Activated CD8-positive, alpha-beta memory T cell treated with anti-CD3 and anti-CD28 coated beads for 4 hours (primary cell): ENCODE measurements at regions not wholly inside any gene's neighbourhood (a gene's known extent, or its start where the extent isn't known, plus 50 kb on each side); places are given as distances from the start of the nearest gene placed in this dataset.

ENCODE experiments used
- DNase-seq, 2 donors: peaks; one replicate each; pipeline ENCODE4 v3.0.0-alpha.2; 2020; ENCODE audit warnings: low read depth in 2 of 2

DNA sequence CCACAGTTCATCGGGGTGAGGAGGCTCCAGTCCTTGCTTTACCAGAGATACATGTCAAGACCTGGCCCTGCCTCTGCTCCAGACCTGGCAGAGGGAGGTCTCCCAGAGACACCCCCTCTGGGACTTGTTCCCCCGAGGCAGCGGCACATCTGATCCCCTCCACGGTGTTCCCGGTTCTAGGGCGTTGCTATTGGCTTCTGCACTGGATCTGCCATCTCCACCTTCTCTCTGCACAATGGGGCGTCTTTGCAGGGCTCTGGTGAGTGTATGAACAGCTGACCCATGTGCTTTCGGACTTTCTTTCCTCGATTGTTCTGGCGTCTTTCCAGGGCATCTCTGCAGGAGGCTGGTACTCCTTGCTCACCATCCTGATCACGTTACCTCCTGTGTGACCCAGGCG is 930.4 kb downstream of the TBC1D22A start:
- no peak for DNase-seq

DNA sequence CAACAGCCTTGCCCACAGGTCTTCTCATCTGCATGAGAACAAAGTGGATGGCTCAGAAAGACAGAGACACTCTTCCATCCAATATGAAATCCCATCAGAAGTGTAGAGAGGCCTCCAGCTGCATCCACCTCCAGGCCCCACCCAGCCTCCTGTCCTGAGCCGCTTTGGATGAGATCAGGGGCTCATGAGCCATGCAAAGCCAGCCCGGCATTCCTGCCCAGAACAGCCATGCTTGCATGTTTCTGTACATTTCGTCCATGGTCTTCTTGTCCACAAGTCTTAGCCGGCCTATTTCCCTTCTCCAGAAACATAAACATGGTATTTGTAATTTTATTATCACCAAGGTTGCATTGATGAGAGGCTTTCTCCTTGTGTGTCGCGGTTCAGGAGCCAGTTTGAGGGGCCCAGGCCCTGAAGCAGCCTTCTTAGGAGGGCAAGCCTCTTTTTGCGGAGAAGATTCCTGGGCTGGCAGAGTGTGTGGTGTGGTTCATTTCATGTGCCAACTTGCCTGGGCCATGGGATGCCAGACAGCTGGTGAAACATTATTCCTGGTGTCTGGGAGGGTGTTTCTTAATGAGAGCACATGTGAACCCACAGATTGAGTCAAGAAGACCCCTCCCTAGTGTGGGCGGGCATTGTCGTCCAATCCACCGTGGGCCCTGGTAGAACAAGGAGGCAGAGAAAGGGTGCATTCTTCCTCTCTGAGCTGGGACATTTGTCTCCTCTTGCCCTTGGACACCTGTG is 928.9 kb downstream of the TBC1D22A start:
- DNase-seq = no peak

DNA sequence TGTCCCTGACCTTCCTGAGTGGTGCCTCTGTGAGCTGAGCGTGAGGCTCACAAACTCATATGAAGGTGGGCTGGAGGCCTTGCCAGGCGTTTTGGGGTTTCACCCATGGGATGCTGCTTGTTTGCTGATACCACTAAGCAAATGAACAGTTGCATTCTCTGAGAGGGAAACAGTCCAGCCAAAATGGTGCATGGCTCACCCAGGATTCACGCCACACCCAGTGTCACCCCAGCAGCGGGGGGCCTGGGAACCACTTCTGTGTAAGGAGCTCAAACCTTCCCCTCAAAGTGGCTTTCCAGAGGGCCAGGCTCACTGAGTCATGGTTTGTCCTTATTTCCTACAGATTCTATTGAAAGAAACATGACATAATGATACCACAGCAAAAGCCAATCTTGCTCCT is 928.1 kb downstream of the TBC1D22A start:
- DNase-seq = no peak

DNA sequence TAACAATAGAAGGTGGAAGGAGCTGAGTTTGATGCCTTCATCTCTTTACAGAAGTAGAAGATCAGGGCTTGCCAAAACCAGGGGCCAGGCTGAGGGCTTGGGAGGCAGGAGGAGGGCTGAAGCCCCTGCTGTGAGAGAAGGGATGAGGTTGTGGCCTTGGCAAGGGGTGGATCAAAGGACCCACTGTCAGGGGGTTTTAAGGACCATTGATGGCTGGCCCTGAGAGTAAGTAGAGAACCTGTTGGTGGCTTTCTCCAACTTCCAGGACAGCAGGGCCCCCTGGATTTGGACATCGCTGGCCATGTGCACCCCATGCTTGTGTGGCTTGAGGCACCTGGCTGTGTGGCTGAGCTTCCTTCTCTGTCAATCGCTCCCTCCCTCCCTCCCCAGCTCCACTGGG is 927.7 kb downstream of the TBC1D22A start:
- no peak for DNase-seq

DNA sequence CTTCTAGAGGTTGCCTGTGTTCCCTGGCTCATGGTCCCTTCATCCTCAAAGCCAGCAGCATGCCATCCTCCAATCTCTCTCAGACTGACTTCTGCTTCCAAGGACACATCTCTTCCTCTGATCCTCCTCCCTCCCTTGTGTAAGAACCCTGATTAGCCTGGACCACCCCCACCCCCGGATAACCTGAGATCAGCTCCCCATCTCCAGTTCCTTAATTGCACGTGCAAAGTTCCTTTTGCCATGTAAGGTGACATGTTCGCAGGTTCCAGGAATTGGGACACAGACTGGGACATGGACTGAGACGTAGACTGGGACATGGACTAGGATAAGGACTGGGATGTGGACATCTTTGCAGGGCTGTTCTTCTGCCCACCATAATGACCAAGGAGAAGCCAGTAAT is 925.3 kb downstream of the TBC1D22A start:
- DNase-seq = no peak

DNA sequence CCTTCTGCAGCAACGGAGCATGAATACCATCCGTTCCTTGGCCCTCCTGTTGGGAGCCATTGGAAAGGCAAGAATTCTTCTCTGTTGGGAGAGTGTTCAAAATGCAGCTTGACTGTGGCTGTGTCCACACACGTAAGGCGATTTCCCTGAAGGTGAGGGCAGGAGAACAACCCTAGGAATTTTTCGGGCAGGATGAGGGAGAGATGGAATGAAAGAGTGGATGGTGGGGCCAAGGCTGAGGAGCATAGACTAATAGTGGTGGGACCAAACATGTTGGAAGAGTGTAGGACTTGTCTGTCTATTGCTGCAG is 924.9 kb downstream of the TBC1D22A start:
- DNase-seq = no peak

DNA sequence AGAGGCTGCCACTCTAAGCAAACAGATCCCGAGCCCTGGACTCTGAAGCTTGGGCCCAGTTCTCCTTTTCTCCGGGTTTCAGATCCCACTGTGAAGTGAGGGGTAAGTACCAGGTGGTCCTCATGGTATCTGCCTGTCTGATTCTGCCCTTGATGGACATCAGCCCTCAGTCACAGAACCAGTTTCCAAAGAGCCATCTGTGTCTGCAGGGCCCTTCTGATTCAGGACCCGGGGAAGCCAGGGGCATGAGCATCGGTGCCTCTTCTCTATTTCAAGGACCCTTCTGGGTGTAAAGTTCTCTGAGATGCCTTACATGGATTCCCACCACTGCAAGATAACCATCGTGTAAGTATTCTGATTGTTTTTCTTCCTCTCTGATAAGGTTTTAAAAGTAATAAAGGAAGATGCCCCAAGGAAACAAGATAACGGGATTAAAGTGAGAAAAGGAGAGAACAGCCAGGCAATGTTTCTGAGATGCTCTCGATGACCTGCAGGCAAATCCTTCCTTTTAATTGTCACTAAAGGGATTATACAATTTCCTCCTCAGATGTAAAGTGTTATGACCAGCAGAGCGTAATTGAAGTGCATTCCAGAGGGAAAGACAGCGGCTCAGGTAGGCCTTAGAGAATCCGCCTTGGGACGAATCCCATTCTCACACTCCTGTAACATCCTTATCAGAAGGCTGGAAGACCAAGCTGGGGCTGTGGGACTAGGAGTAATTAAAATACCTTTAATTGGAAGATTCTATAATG is 924.3 kb downstream of the TBC1D22A start:
- no peak for DNase-seq

GRCh38 chr22:47681411-47682165 is 919.1 kb downstream of the TBC1D22A start:
- DNase-seq = no peak

GRCh38 chr22:47678636-47679287 is 916.3 kb downstream of the TBC1D22A start:
- no peak for DNase-seq

GRCh38 chr22:47678048-47678447 is 915.6 kb downstream of the TBC1D22A start:
- DNase-seq = no peak

GRCh38 chr22:47676685-47677084 is 914.2 kb downstream of the TBC1D22A start:
- DNase-seq = no peak

GRCh38 chr22:47674600-47674999 is 912.1 kb downstream of the TBC1D22A start:
- DNase-seq = no peak

DNA sequence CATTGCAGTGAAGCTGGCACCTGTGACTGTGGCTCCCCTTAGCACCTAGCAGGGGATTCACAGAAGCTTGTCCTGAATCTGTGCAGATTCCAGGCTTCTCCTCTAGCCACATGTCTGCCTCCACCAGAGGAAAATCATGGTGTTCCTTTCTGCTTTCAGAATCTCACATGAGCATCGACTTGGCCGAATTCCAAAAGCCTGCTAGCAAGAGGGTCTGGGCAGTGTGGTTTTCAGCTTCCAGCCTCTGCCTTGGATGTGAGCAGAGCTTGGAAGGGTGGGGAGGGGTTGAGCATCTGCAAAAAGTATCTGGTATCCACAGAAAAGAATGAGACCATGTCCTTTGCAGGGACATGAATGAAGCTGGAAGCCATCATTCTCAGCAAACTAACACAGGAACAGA is 911.1 kb downstream of the TBC1D22A start:
- no peak for DNase-seq

DNA sequence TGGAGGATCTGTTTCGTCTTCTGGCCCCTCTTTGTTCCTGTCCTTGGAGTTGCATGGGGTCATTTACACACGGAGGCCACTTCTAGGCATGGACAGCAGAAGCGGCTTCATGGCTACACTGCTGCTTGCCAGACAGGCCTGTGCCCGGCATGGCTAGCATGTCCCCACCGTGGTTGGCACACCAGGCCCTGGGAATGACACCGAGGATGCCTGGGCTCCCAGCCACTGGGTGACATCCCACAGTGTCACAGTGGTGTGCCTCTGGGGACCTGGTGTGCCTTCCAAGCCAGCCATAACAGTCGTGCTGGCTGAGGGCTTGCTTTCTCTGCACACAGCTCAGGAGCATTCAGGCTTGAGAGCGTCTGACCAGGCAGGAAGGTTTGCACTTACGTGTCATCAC is 910.1 kb downstream of the TBC1D22A start:
- no peak for DNase-seq

GRCh38 chr22:47665151-47665550 is 902.7 kb downstream of the TBC1D22A start:
- no peak for DNase-seq

DNA sequence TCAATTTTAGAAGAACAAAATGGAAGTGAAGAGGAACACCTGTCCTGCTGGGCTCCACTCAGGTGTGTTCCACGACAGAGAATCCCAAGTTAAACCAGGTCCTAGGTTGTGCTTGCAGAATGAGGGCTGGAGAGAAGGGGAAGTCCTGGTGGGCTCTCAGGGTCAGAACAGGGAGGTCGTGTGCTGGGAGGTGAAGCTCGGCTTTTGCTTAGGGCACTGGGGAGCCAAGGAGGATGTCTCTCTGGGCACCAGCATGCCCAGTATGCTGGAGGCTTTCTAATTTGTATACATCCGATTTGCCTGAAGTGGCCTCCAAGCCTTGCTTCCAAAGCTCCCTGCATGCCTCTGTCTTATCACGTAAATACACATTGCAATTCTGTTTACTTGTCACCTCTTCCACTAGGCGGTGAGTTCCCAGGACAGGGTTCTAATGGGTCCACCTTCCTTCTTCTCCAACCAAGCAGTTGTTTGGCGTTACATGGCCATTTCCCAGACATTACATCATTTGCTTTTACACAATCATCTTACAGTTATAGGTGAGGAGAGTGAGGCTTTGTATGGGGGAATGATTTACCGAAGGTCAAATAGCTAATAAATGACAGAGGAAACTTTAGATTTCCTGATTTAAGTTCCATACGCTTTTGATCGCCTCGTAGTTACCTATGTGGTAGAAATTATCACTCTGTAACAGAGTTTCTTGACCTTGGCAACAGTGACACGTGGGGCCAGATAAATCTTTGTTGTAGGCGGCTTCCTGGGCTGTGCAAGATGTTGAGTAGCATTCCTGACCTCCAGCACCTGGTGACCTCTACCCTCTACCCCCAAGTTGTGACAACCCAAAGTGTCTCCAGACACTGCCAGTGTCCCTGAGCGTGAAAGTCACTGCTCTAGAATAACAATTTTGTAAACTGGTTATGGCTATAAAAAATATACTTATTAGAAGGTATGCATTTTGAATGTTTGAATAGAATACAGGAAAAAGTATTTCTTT is 901.5 kb downstream of the TBC1D22A start:
- DNase-seq = no peak

- DNase-seq = no peak
These were observed 897.2 kb downstream of the TBC1D22A start for GRCh38 chr22:47659467-47660223.

DNA sequence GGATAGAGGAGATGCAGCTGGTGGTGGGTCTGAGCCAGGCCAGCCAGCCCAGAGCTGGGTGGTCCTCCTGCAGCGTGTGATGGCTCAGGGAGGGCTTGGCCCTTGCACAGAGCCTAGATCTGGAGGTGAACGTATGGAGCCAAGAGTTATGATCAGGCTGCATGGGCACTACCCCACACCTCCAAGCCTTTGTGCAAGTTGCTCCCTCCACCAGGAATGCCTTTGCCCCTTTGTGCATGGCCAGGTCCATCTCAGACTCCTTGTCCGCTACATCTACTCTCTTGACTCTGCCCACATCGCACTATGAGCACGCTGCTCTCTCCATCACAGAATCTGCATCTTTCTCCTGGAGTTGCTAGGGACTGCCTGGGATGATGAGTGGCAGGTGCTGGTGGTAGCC is 895.7 kb downstream of the TBC1D22A start:
- DNase-seq = no peak

DNA sequence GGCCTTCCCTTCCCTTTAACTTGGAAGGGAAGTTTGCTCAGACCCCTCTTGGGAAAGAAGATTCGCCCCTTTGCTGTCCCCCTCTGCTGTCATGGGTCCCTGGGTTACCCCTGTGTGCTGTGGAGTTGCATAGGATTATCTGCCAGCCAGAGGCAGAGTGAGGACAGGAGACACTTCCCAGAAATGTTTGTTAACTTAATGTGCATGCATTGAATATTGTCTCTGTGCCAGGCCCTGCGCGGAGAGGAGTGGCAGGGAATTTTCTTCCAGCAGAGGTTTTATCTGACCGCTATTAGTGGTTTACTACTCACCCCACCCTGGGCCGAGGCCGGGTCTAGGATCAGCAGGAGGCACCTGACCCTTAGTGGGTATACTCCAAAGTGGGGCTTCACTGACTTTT is 894.8 kb downstream of the TBC1D22A start:
- DNase-seq = no peak

DNA sequence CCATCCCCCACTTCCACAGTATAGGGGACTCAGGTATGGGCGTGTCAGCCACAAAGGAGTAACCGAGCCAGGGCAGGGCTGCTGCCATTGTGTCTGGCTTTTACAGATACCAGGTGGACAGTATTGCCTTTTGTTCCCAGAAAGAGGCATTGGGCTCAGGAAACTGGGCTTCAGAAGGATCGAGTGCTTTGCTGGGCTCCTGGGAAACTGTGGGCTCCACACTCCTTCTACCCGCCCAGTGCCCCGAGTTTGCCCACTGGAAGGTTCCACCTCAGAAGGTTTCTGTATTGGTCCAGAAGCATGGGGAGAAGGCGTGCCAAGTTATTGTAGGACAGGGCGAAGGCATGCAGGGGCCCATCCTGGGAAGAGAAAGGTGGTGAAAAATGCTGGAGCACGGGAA is 894.4 kb downstream of the TBC1D22A start:
- DNase-seq = no peak
